ENCODE measurements at regions not wholly inside any gene's neighbourhood (a gene's known extent, or its start where the extent isn't known, plus 50 kb on each side); places are given as distances from the start of the nearest gene placed in this dataset.

DNA sequence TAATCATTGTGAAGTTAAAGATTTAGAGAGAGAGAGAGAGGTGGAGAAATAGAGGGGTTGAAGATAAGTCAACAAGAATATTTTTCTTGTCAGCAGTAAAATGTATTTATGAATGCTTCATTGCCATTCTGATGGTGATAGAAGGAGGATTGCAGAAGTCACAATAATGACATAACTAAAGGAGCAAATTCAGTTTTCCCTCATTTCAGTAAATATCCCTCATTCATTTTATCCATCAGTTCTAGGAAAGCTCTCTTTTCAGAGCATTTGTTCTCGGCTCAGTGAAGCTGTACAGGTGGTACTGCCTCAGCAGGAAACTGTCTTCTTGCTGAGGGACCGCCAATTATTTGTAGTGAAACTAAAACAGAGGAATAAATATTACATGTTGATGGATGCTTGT, 681.4 kb downstream of the CETN3 start:
- Histone ChIP-seq H3K27ac (no peak overlapping the region), H3K4me3 (no peak overlapping the region), H3K9me3 (no peaks in the 10 kb centered on the region), H3K36me3 (replicated peaks in 1 of 2; ENCODE audit: insufficient read depth in 1 of 2, low read depth in 2 of 2) (no peaks in the 10 kb centered on the region), H3K27me3 (no peaks in the 10 kb centered on the region), H3K4me1 (peaks cover 14% of the 10 kb centered on the region)
- intact Hi-C loops (cut with DNase I), result no loop called here
- DNase-seq (no peak), ATAC-seq (no peak)
- no peak for TF ChIP-seq POLR2A (IDR thresholded peaks at IDR 0.05)
- TF ChIP-seq, protein P1, sequence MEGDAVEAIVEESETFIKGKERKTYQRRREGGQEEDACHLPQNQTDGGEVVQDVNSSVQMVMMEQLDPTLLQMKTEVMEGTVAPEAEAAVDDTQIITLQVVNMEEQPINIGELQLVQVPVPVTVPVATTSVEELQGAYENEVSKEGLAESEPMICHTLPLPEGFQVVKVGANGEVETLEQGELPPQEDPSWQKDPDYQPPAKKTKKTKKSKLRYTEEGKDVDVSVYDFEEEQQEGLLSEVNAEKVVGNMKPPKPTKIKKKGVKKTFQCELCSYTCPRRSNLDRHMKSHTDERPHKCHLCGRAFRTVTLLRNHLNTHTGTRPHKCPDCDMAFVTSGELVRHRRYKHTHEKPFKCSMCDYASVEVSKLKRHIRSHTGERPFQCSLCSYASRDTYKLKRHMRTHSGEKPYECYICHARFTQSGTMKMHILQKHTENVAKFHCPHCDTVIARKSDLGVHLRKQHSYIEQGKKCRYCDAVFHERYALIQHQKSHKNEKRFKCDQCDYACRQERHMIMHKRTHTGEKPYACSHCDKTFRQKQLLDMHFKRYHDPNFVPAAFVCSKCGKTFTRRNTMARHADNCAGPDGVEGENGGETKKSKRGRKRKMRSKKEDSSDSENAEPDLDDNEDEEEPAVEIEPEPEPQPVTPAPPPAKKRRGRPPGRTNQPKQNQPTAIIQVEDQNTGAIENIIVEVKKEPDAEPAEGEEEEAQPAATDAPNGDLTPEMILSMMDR (IDR thresholded peaks at IDR 0.05), result no peak
- WGBS, 2 donors, result 90 to 95% methylated on average over 2 of the region's 2 CpGs

DNA sequence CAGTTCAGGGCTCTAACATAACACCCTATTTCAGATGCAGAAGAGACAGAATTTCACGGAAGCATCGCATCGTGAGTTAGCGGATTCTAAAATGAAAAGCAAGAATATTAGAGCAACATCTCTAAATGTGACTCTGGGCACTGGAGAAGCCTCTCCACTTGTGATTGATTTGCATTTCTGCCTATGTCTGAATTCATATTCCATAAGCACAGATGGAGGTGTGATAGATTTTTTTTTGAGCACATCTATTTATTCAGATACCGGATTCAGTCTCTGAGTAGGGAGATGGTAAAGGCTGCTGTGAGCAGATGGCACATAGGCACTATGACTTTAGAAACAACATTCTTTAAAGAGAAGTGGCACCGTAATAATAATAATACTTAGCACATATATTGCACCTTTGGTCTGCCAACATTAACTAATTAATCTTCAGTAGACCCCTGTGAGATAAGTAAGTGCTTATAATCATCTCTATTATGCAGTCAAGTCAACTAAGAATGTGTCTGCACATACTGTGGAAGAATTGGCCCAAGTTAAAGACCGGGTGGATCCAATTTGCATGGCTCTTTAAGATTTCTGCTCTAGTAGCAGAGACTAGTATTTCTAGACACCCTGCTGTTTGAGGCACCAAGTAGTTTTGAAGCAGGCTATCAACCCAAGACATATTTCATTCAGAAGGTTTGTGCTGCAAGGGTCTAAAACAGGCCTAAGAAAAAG, 685.0 kb downstream of the CETN3 start:
- peaks cover 12% of the 10 kb centered on the region for H3K4me1 ChIP-seq
- WGBS, 2 donors, result 92 to 94% methylated on average over 7 of the region's 7 CpGs
- intact Hi-C loops (cut with DNase I), result no loop called here
- TF ChIP-seq POLR2A (IDR thresholded peaks at IDR 0.05), result no peak
- TF ChIP-seq, protein P1 (IDR thresholded peaks at IDR 0.05), result no peak
- ATAC-seq (no peak), DNase-seq (no peak)
- H3K27ac ChIP-seq, result no peak overlapping the region
- H3K27me3 ChIP-seq, result no peaks in the 10 kb centered on the region
- no peaks in the 10 kb centered on the region for H3K9me3 ChIP-seq
- no peaks in the 10 kb centered on the region for H3K36me3 ChIP-seq (replicated peaks in 1 of 2; ENCODE audit: insufficient read depth in 1 of 2, low read depth in 2 of 2)
- no peak overlapping the region for H3K4me3 ChIP-seq

DNA sequence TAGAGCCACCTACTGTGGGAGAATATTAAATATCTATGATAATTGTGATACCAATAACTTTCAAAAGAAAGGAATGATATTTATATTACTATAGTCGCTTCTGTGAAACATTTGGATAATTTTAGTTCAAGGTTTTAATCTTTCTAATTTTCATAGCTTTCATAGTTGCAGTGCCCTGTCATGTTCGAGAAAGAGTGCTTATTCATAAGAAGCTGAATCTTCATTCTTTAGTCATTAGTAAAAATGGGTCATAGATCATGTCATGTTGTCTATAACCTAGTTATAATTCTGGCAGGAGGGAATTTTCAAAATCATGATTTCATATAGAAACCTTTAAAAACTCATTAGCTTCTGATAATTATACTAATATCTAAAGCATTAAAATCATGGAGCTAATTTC, 685.6 kb downstream of the CETN3 start:
- intact Hi-C loops (cut with DNase I), result no loop called here
- Histone ChIP-seq H3K27me3 (no peaks in the 10 kb centered on the region), H3K4me1 (peaks cover 5% of the 10 kb centered on the region), H3K36me3 (replicated peaks in 1 of 2; ENCODE audit: insufficient read depth in 1 of 2, low read depth in 2 of 2) (no peaks in the 10 kb centered on the region), H3K27ac (no peak overlapping the region), H3K9me3 (no peaks in the 10 kb centered on the region), H3K4me3 (no peak overlapping the region)
- whole genome bisulfite sequencing, 2 donors, result 81 to 84% methylated on average over 2 of the region's 2 CpGs
- no peak for TF ChIP-seq POLR2A (IDR thresholded peaks at IDR 0.05)
- TF ChIP-seq, protein P1 (IDR thresholded peaks at IDR 0.05), result no peak
- DNase-seq (no peak), ATAC-seq (no peak)

DNA sequence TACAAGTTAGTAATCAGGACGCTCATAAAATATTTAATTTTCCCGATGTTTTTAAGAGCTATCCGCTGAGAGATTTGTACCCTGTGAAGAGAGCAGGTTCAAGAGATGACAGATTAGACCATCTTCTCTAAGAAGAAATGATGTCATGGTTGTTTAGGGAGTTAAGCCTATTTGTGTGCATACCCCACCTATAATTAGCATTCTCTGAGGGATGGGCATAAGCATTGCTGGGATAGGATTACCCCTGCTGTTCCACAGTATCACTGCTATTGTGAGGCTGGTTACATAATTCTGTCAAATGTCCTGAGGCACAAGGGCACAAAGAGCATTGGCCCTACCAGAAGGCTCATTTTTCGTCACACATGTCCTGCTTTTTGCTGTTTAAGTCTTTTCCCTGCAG, 687.0 kb downstream of the CETN3 start:
- Histone ChIP-seq H3K27ac (no peak overlapping the region), H3K36me3 (replicated peaks in 1 of 2; ENCODE audit: insufficient read depth in 1 of 2, low read depth in 2 of 2) (no peaks in the 10 kb centered on the region), H3K4me1 (no peaks in the 10 kb centered on the region), H3K9me3 (no peaks in the 10 kb centered on the region), H3K4me3 (no peak overlapping the region), H3K27me3 (no peaks in the 10 kb centered on the region)
- no peak for DNase-seq
- 55 to 63% methylated on average over 4 of the region's 4 CpGs for WGBS, 2 donors
- TF ChIP-seq, protein P1 (IDR thresholded peaks at IDR 0.05), result no peak
- no peak for TF ChIP-seq POLR2A (IDR thresholded peaks at IDR 0.05)
- no peak for ATAC-seq
- intact Hi-C loops (cut with DNase I), result no loop called here

DNA sequence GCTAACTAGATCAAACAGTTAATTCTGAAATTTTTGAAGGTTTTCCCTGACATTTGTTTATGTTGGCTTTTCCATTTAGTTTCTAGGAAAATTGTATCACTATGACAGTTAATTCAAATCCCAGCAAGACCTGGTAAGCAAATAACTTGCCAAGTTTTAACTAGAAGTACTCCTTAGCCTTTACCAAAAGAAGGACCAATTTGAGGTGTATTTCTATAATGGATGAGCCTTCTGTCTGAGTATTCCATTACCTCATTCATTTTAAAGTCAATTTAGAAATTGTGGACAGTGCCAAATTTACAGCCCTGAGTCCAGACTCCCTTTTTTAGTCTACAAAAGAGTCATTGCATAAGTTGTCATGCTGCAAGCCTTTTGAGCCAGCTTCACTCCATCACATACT, 687.6 kb downstream of the CETN3 start:
- Histone ChIP-seq H3K27ac (no peak overlapping the region), H3K4me1 (no peaks in the 10 kb centered on the region), H3K9me3 (no peaks in the 10 kb centered on the region), H3K4me3 (no peak overlapping the region), H3K27me3 (no peaks in the 10 kb centered on the region), H3K36me3 (replicated peaks in 1 of 2; ENCODE audit: insufficient read depth in 1 of 2, low read depth in 2 of 2) (no peaks in the 10 kb centered on the region)
- DNase-seq, result no peak
- TF ChIP-seq POLR2A (IDR thresholded peaks at IDR 0.05), result no peak
- TF ChIP-seq, protein P1 (IDR thresholded peaks at IDR 0.05), result no peak
- ATAC-seq, result no peak
- intact Hi-C loops (cut with DNase I), result no loop called here
